ENCODE measurements at regions not wholly inside any gene's neighbourhood (a gene's known extent, or its start where the extent isn't known, plus 50 kb on each side); places are given as distances from the start of the nearest gene placed in this dataset.

GRCh38 chr1:201624741-201625225 is 85.9 kb downstream of the NAV1 start:
- Histone ChIP-seq H2BK12ac (ENCODE audit: low read length) (no peak overlapping the region), H2AK5ac (ENCODE audit: low read length) (no peak overlapping the region), H2BK120ac (ENCODE audit: insufficient read depth, low read length, poor library complexity) (no peak overlapping the region), H3K4me3 (ENCODE audit: low read depth, low read length) (no peak overlapping the region), H3K27ac (ENCODE audit: low read depth, low read length) (no peak overlapping the region), H4K8ac (ENCODE audit: low read depth, low read length) (no peak overlapping the region), H3K4me1 (ENCODE audit: control insufficient read depth in 1 of 2, insufficient read depth in 2 of 2, low read length in 2 of 2) (no peaks in the 10 kb centered on the region), H4K91ac (ENCODE audit: low read depth, low read length) (no peak overlapping the region), H3K4me2 (ENCODE audit: low read length) (no peak overlapping the region), H3K23ac (ENCODE audit: low read length) (no peak overlapping the region), H4K12ac (ENCODE audit: low read depth, low read length) (no peak overlapping the region), H3K79me1 (ENCODE audit: low read length) (no peaks in the 10 kb centered on the region), H2AFZ (ENCODE audit: insufficient read depth, low read length, poor library complexity) (no peak overlapping the region), H3K18ac (ENCODE audit: low read length) (no peak overlapping the region), H3K79me2 (ENCODE audit: control insufficient read depth, insufficient read depth, low read length, poor library complexity) (no peaks in the 10 kb centered on the region), H3K9me3 (ENCODE audit: insufficient read depth, low read depth, low read length) (no peaks in the 10 kb centered on the region), H3K9ac (ENCODE audit: low read length) (no peak overlapping the region), H2BK5ac (ENCODE audit: low read depth, low read length, poor library complexity) (no peak overlapping the region), H3K36me3 (ENCODE audit: control insufficient read depth in 1 of 2, insufficient read depth in 2 of 2, low read length in 2 of 2) (peaks cover 33 to 49% of the 10 kb centered on the region in 2 experiments), H3K4ac (ENCODE audit: low read depth, low read length) (no peak overlapping the region), H3K14ac (ENCODE audit: low read length) (no peak overlapping the region), H3K27me3 (ENCODE audit: insufficient read depth, low read length) (no peaks in the 10 kb centered on the region)
- no peak for DNase-seq
- WGBS (ENCODE audit: extremely low coverage, insufficient coverage, insufficient read length) = no CpG with 5 or more reads among the region's 4 CpGs

DNA sequence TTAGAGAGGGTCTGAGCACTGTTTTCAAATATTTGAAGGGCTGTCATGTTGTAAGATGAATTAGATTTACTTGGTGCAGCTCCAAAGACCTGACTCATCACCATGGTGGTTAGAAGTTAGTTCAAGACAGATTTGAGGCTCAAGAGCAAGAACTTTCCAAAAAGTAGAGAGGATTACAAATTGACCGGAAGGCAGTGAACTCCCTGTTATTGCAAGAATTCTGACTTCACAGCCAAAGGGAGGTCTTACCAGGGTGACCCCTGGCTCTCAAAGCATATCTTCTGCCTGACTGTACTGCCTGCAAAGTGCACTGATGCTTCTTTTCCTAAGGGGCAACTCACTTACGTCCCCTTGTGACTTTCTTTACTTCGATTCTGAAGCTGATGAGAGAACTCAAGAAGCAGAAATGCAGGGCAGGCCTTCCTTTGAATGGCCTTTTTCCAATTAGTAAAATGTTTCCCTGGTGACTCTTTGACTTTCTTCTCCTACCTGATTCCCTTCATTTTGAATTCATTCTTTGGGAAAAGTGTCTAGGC is 86.4 kb downstream of the NAV1 start:
- Histone ChIP-seq H2BK120ac (ENCODE audit: insufficient read depth, low read length, poor library complexity) (no peak overlapping the region), H2AFZ (ENCODE audit: insufficient read depth, low read length, poor library complexity) (no peak overlapping the region), H3K4me1 (ENCODE audit: control insufficient read depth in 1 of 2, insufficient read depth in 2 of 2, low read length in 2 of 2) (no peaks in the 10 kb centered on the region), H2AK5ac (ENCODE audit: low read length) (no peak overlapping the region), H3K9me3 (ENCODE audit: insufficient read depth, low read depth, low read length) (no peaks in the 10 kb centered on the region), H3K4me2 (ENCODE audit: low read length) (no peak overlapping the region), H2BK12ac (ENCODE audit: low read length) (no peak overlapping the region), H3K9ac (ENCODE audit: low read length) (no peak overlapping the region), H3K36me3 (ENCODE audit: control insufficient read depth in 1 of 2, insufficient read depth in 2 of 2, low read length in 2 of 2) (peaks cover 36 to 54% of the 10 kb centered on the region in 2 experiments), H3K27me3 (ENCODE audit: insufficient read depth, low read length) (no peaks in the 10 kb centered on the region), H3K4ac (ENCODE audit: low read depth, low read length) (no peak overlapping the region), H3K79me2 (ENCODE audit: control insufficient read depth, insufficient read depth, low read length, poor library complexity) (no peaks in the 10 kb centered on the region), H3K27ac (ENCODE audit: low read depth, low read length) (no peak overlapping the region), H3K79me1 (ENCODE audit: low read length) (no peaks in the 10 kb centered on the region), H3K23ac (ENCODE audit: low read length) (no peak overlapping the region), H4K91ac (ENCODE audit: low read depth, low read length) (no peak overlapping the region), H3K4me3 (ENCODE audit: low read depth, low read length) (no peak overlapping the region), H3K14ac (ENCODE audit: low read length) (no peak overlapping the region), H2BK5ac (ENCODE audit: low read depth, low read length, poor library complexity) (no peak overlapping the region), H4K8ac (ENCODE audit: low read depth, low read length) (no peak overlapping the region), H4K12ac (ENCODE audit: low read depth, low read length) (no peak overlapping the region), H3K18ac (ENCODE audit: low read length) (no peak overlapping the region)
- no CpG with 5 or more reads among the region's 3 CpGs for WGBS (ENCODE audit: extremely low coverage, insufficient coverage, insufficient read length)
- DNase-seq = no peak

GRCh38 chr1:201625851-201626251 is 86.9 kb downstream of the NAV1 start:
- DNase-seq = no peak
- Histone ChIP-seq H2AK5ac (ENCODE audit: low read length) (no peak overlapping the region), H3K79me1 (ENCODE audit: low read length) (no peaks in the 10 kb centered on the region), H2BK12ac (ENCODE audit: low read length) (no peak overlapping the region), H3K27ac (ENCODE audit: low read depth, low read length) (no peak overlapping the region), H4K12ac (ENCODE audit: low read depth, low read length) (no peak overlapping the region), H2BK120ac (ENCODE audit: insufficient read depth, low read length, poor library complexity) (no peak overlapping the region), H3K18ac (ENCODE audit: low read length) (no peak overlapping the region), H3K4ac (ENCODE audit: low read depth, low read length) (no peak overlapping the region), H3K4me2 (ENCODE audit: low read length) (no peak overlapping the region), H3K36me3 (ENCODE audit: control insufficient read depth in 1 of 2, insufficient read depth in 2 of 2, low read length in 2 of 2) (peaks cover 38 to 58% of the 10 kb centered on the region in 2 experiments), H4K91ac (ENCODE audit: low read depth, low read length) (no peak overlapping the region), H3K9me3 (ENCODE audit: insufficient read depth, low read depth, low read length) (no peaks in the 10 kb centered on the region), H3K23ac (ENCODE audit: low read length) (no peak overlapping the region), H2BK5ac (ENCODE audit: low read depth, low read length, poor library complexity) (no peak overlapping the region), H2AFZ (ENCODE audit: insufficient read depth, low read length, poor library complexity) (no peak overlapping the region), H3K14ac (ENCODE audit: low read length) (no peak overlapping the region), H3K9ac (ENCODE audit: low read length) (no peak overlapping the region), H3K4me3 (ENCODE audit: low read depth, low read length) (no peak overlapping the region), H3K4me1 (ENCODE audit: control insufficient read depth in 1 of 2, insufficient read depth in 2 of 2, low read length in 2 of 2) (no peaks in the 10 kb centered on the region), H3K79me2 (ENCODE audit: control insufficient read depth, insufficient read depth, low read length, poor library complexity) (no peaks in the 10 kb centered on the region), H4K8ac (ENCODE audit: low read depth, low read length) (no peak overlapping the region), H3K27me3 (ENCODE audit: insufficient read depth, low read length) (no peaks in the 10 kb centered on the region)
- no CpG with 5 or more reads among the region's 3 CpGs for WGBS (ENCODE audit: extremely low coverage, insufficient coverage, insufficient read length)

- H2BK12ac ChIP-seq (ENCODE audit: low read length) = no peak overlapping the region
- no peak for DNase-seq
- no peak overlapping the region for H3K4me3 ChIP-seq (ENCODE audit: low read depth, low read length)
- no peak overlapping the region for H3K4me2 ChIP-seq (ENCODE audit: low read length)
- no peaks in the 10 kb centered on the region for H3K9me3 ChIP-seq (ENCODE audit: insufficient read depth, low read depth, low read length)
- no peak overlapping the region for H3K4ac ChIP-seq (ENCODE audit: low read depth, low read length)
- H4K12ac ChIP-seq (ENCODE audit: low read depth, low read length) = no peak overlapping the region
- no peak overlapping the region for H2AFZ ChIP-seq (ENCODE audit: insufficient read depth, low read length, poor library complexity)
- H3K14ac ChIP-seq (ENCODE audit: low read length) = no peak overlapping the region
- H3K79me1 ChIP-seq (ENCODE audit: low read length) = no peaks in the 10 kb centered on the region
- no peaks in the 10 kb centered on the region for H3K4me1 ChIP-seq (ENCODE audit: control insufficient read depth in 1 of 2, insufficient read depth in 2 of 2, low read length in 2 of 2)
- H2BK120ac ChIP-seq (ENCODE audit: insufficient read depth, low read length, poor library complexity) = no peak overlapping the region
- H4K8ac ChIP-seq (ENCODE audit: low read depth, low read length) = no peak overlapping the region
- WGBS (ENCODE audit: extremely low coverage, insufficient coverage, insufficient read length) = no CpG with 5 or more reads among the region's 4 CpGs
- H3K36me3 ChIP-seq (ENCODE audit: control insufficient read depth in 1 of 2, insufficient read depth in 2 of 2, low read length in 2 of 2) = peaks cover 41 to 64% of the 10 kb centered on the region in 2 experiments
- no peak overlapping the region for H3K27ac ChIP-seq (ENCODE audit: low read depth, low read length)
- H2AK5ac ChIP-seq (ENCODE audit: low read length) = no peak overlapping the region
- no peaks in the 10 kb centered on the region for H3K79me2 ChIP-seq (ENCODE audit: control insufficient read depth, insufficient read depth, low read length, poor library complexity)
- no peak overlapping the region for H3K9ac ChIP-seq (ENCODE audit: low read length)
- H2BK5ac ChIP-seq (ENCODE audit: low read depth, low read length, poor library complexity) = no peak overlapping the region
- H3K18ac ChIP-seq (ENCODE audit: low read length) = no peak overlapping the region
- no peak overlapping the region for H3K23ac ChIP-seq (ENCODE audit: low read length)
- no peak overlapping the region for H4K91ac ChIP-seq (ENCODE audit: low read depth, low read length)
- no peaks in the 10 kb centered on the region for H3K27me3 ChIP-seq (ENCODE audit: insufficient read depth, low read length)
Observed at GRCh38 chr1:201626629-201627275, 87.8 kb downstream of the NAV1 start.
